ENCODE measurements at regions not wholly inside any gene's neighbourhood (a gene's known extent, or its start where the extent isn't known, plus 50 kb on each side); places are given as distances from the start of the nearest gene placed in this dataset.

- TF ChIP-seq ZNF274 (IDR thresholded peaks at IDR 0.05; ENCODE audit: low read depth, low read length) (no peak), YY1 (IDR thresholded peaks at IDR 0.05; ENCODE audit: insufficient read depth, insufficient read length) (no peak), SUZ12 (IDR thresholded peaks at IDR 0.05; ENCODE audit: extremely low read depth, insufficient read depth, insufficient read length) (no peak)
These were observed 305.2 kb downstream of the RAB38 start for GRCh38 chr11:87870086-87870485.
